ENCODE measurements at regions not wholly inside any gene's neighbourhood (a gene's known extent, or its start where the extent isn't known, plus 50 kb on each side); places are given as distances from the start of the nearest gene placed in this dataset.
A peak's percentile ranks its signal among the peaks of the same experiment; 100 is the strongest.
"Not testable (repeated sequence)": the region's sequence is repeated elsewhere in the genome, so short reads cannot be mapped to it uniquely, and the experiment has no call there.

DNA sequence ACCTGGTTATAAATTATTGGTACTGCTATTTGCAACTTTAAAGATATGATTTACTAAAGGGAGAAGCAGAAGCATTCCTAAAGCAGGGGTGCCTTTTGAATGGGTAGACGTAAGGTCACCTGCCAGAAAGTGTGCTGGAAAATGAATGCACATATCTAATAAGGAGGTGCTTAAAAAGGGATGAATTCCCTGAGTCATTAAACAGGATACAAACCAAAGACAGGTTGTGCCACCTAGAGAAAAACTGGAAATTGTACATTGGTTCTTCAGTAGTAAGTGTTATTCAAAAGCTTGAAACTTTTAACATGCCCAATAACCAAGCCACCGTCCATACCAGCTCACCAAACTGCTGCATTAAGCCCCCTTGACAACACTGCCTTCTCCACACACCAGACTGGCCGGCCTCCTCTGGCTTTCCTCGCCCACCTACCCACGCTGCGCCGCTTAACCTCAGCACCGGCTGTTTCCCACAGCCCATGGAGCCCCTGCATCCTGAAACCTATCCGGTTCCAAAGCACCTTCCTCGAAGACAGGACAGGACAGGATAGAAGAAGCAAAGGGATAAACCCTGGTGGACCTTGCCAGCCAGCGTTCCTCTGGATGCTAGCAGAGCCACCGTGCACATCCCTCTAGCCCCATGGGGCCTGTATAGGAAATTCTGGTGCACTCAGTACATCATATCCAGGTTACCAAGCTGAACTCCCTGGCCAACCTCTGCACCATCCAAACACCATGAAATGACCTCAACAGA lies 201.5 kb upstream of the CAND1 start:
- peak overlapping the region in 5 of 7 experiments; percentile 35 to 63 (median 61) for H3K4me3 ChIP-seq

GRCh38 chr12:67068204-67068731 lies 200.9 kb upstream of the CAND1 start:
- Histone ChIP-seq H3K4me3 (peak overlapping the region; percentile 35 to 63 (median 55)), H3K27ac (peak overlapping the region in 8 of 21 experiments; percentile 76 to 92 (median 86))

More for the DNA sequence above, 201.5 kb upstream of the CAND1 start:
- peak overlapping the region in 5 of 21 experiments; percentile 77 to 92 (median 87) for H3K27ac ChIP-seq

- H3K27ac ChIP-seq, result peak overlapping the region; percentile 61 to 92 (median 78)
Observed at GRCh38 chr12:67068761-67069450, 200.3 kb upstream of the CAND1 start.

DNA sequence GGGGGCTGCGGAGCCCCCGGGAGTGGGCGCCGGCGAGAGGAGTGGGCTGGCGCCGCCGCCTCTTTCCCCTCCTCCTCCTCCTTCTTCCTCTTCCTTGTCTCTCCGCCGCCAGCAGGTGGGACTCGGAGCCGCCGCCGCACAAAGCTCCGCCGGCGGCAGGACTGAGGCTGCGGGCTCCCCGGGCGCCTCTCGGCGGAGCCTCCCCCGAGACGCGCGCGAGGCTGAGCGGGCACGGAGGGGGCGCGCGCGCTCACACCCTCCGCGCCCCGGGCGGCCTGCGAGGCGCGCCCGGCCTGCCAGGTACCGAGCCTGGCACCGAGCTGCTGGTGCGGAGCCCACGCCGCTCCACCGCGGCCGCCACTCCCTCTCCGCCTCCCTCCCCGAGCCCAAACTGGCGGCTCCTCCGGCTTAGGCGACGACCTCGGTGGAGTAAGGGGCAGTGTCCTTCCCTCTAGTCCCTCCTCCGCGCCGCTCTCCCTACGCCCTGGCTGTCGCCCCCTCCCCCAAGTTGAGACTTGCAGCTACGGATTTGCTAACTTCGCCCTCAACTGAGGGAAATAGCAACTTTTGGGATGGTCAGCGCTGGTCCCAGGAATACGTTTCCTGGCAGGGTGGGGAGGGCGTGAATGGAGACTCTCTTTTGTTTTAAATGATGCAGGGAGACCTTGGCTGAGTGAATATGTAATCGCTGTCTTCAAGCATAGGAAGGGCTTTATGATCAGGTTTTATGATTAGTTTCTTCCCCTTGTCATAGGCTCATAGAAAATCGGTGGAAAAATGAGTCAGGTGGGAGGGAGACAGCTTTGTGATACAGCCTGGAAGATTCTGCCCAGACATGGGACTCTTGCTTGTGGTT lies 199.5 kb upstream of the CAND1 start:
- Histone ChIP-seq H3K4me3 (peak overlapping the region; percentile 35 to 63 (median 55)), H3K27ac (peak overlapping the region in 17 of 21 experiments; percentile 15 to 92 (median 79))

More at GRCh38 chr12:67068761-67069450, 200.3 kb upstream of the CAND1 start:
- peak overlapping the region; percentile 35 to 63 (median 55) for H3K4me3 ChIP-seq

DNA sequence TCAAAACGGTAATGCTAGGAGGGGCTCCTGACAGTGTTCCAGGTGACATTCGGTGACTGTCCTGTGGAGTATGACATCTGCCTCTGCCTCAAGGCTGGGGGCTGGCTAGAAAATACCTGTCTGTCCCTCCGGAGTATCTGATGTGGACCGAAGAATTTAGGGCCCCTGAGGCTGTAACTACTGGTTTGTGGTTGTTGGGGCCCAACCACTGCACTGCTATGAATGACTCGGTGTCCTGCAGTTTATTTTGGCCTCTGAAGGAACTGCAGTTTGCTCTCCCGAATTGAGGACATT lies 198.9 kb upstream of the CAND1 start:
- Histone ChIP-seq H3K4me3 (no peak overlapping the region), H3K27ac (no peak overlapping the region)

GRCh38 chr12:67070604-67071003 lies 198.6 kb upstream of the CAND1 start:
- Histone ChIP-seq H3K27ac (no peak overlapping the region), H3K4me3 (no peak overlapping the region)

DNA sequence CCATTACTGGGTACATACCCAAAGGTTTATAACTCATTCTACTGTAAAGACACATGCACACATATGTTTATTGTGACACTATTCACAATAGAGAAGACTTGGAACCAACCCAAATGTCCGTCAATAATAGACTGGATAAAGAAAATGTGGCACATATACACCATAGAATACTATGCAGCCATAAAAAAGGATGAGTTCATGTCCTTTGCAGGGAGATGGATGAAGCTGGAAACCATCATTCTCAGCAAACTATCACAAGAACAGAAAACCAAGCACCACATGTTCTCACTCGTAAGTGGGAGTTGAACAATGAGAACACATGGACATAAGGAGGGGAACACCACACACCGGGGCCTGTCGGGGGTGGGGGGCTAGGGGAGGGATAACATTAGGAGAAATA lies 196.9 kb upstream of the CAND1 start:
- not testable (repeated sequence) for H3K27ac ChIP-seq, H3K4me3 ChIP-seq

DNA sequence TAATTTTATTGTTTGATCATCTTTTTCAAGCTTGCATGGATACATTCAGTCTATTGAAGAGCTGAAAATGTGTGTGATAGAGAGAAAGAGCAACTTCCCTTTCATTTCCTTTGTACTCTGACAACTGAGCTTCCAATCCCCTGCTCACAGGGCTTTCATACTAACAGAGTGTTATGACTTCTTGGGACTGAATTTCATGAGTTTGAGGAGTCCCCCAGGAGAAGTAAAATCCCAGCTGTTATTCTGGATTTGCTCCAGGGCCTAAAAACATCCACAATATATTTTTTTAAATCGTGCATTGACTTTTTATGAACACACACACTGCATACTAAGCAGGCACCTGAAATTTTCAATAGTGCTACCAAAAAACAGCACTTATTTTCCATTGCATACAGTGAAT lies 195.8 kb upstream of the CAND1 start:
- no peak overlapping the region for H3K27ac ChIP-seq
- H3K4me3 ChIP-seq, result no peak overlapping the region

- H3K4me3 ChIP-seq, result no peak overlapping the region
Observed at GRCh38 chr12:67074072-67074471, 195.1 kb upstream of the CAND1 start.

GRCh38 chr12:67077617-67078016 lies 191.5 kb upstream of the CAND1 start:
- no peak overlapping the region for H3K27ac ChIP-seq

More at GRCh38 chr12:67074072-67074471, 195.1 kb upstream of the CAND1 start:
- no peak overlapping the region for H3K27ac ChIP-seq

GRCh38 chr12:67078957-67079356 lies 190.2 kb upstream of the CAND1 start:
- Histone ChIP-seq H3K4me3 (no peak overlapping the region), H3K27ac (no peak overlapping the region)

More at GRCh38 chr12:67077617-67078016, 191.5 kb upstream of the CAND1 start:
- H3K4me3 ChIP-seq, result no peak overlapping the region

DNA sequence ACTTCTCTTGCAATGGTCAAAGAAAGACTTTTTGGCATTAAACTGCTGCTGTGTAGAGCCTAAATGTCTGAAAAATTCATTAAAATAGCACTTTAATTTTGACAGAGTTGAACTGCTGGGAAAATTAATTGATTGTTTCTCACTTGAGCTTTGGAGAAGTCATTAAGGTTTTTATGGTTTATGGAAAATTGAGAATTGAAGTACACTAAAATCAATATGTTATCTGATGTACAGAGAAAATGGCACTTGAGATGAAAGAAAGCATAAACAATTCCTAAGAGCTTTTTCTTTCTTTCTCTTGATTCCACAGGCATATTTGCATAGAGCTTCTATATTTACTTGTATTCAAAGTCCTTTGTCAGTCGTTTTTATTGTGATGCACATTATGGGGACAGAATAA lies 188.5 kb upstream of the CAND1 start:
- Histone ChIP-seq H3K27ac (no peak overlapping the region), H3K4me3 (no peak overlapping the region)

DNA sequence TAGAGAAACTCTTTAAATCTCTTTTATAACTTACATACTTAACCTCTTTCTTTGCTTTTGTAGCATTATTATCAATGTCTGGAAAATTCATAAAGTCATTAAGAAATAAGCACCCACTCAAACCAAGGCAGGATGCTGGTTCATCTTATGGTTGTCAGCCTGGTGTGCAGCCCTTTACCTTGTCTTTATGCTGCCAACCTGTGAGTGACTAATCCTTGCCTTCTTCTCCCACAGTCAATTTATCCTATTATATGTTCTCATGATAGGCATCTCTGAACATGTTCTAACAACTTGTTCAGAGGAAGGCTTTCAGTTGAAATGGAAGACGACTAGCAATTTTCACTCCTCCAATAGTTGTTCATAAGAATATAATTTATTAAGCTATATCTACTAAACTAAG lies 186.9 kb upstream of the CAND1 start:
- Histone ChIP-seq H3K4me3 (no peak overlapping the region), H3K27ac (peak overlapping the region in 2 of 21 experiments; percentile 35 to 49)

DNA sequence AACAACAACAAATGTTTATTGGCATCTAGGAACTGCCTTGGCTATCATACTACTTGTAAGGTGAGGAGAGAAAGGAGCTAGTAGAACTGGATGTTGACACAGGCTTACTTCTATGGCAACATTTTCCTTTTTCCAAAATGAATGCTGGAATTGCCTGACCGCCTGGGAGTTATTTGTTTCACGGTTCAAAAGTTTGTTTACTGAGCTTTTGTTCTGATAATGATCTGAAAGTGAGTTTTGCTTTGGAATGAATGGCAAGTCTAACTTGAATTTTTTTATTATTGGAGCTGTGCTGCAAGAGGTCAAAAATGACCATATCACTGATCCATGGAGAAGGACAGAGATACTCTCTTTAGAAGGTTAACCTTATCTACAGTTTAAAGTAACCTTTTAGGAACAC lies 183.5 kb upstream of the CAND1 start:
- Histone ChIP-seq H3K4me3 (no peak overlapping the region), H3K27ac (no peak overlapping the region)

DNA sequence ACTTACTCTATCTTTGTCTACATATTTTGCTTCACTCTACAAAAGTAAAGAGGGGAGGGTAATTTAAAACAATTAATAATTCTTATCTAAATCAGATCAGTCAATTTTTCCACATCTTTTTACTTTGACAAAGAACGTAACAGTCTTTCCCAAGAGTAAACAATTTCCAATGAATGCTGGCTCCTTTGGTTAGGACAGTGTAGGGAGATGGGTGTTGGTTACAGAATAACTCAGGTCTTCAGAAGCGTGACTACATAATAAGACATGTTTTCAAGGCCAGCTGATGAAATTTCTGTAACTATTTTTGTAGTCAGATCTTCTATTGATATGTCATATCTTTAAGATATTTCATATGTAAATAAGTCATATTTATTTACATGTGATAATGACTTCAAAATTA lies 183.0 kb upstream of the CAND1 start:
- H3K4me3 ChIP-seq, result no peak overlapping the region
- H3K27ac ChIP-seq, result no peak overlapping the region

GRCh38 chr12:67088401-67089118 lies 180.6 kb upstream of the CAND1 start:
- no peak overlapping the region for H3K27ac ChIP-seq

DNA sequence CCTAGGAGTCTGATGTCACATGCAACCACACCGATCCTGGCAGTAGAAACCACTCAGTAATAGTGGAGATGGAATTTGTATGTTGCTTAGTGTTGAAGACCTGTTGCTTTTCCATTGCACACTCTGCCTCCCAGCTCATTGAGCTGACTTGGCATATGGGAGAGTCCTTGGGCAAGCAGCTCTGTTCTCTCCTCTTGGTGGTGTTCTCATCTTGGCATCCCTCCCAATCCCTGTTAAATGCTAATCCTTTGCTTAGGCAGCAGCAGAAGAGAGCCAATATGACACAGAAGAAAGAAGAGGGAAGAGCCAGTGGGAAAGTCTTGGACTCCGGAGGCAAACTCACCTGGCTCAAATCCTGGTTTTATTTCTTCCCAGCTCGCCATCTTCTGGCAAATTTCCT lies 178.0 kb upstream of the CAND1 start:
- Histone ChIP-seq H3K27ac (no peak overlapping the region), H3K4me3 (no peak overlapping the region)

More at GRCh38 chr12:67088401-67089118, 180.6 kb upstream of the CAND1 start:
- H3K4me3 ChIP-seq, result no peak overlapping the region

- H3K4me3 ChIP-seq, result no peak overlapping the region
- no peak overlapping the region for H3K27ac ChIP-seq
Observed at GRCh38 chr12:67091678-67092077, 177.5 kb upstream of the CAND1 start.

- not testable (repeated sequence) for H3K27ac ChIP-seq, H3K4me3 ChIP-seq
Observed at GRCh38 chr12:67092934-67093333, 176.2 kb upstream of the CAND1 start.

Data from skin epidermis (tissue), 12 donors.